ENCODE measurements at regions not wholly inside any gene's neighbourhood (a gene's known extent, or its start where the extent isn't known, plus 50 kb on each side); places are given as distances from the start of the nearest gene placed in this dataset.

GRCh38 chr5:68406767-68407241 lies 191.2 kb downstream of the PIK3R1 start:
- no peak for DNase-seq (ENCODE audit: low read depth in 2 of 3, low spot score in 2 of 3)

- no peak for DNase-seq (ENCODE audit: low read depth in 2 of 3, low spot score in 2 of 3)
Observed at GRCh38 chr5:68407311-68408239, 192.0 kb downstream of the PIK3R1 start.

GRCh38 chr5:68408345-68408871 lies 192.9 kb downstream of the PIK3R1 start:
- no peak for DNase-seq (ENCODE audit: low read depth in 2 of 3, low spot score in 2 of 3)

- no peak for DNase-seq (ENCODE audit: low read depth in 2 of 3, low spot score in 2 of 3)
Observed at GRCh38 chr5:68409259-68409658, 193.7 kb downstream of the PIK3R1 start.

- no peak for DNase-seq (ENCODE audit: low read depth in 2 of 3, low spot score in 2 of 3)
Observed at GRCh38 chr5:68411161-68411560, 195.6 kb downstream of the PIK3R1 start.

- DNase-seq (ENCODE audit: low read depth in 2 of 3, low spot score in 2 of 3), result no peak
Observed at GRCh38 chr5:68415177-68416085, 199.9 kb downstream of the PIK3R1 start.

GRCh38 chr5:68416714-68417113 lies 201.2 kb downstream of the PIK3R1 start:
- no peak for DNase-seq (ENCODE audit: low read depth in 2 of 3, low spot score in 2 of 3)

- DNase-seq (ENCODE audit: low read depth in 2 of 3, low spot score in 2 of 3), result no peak
Observed at GRCh38 chr5:68418201-68418600, 202.6 kb downstream of the PIK3R1 start.

- no peak for DNase-seq (ENCODE audit: low read depth in 2 of 3, low spot score in 2 of 3)
Observed at GRCh38 chr5:68418680-68419079, 203.1 kb downstream of the PIK3R1 start.

GRCh38 chr5:68419081-68419636 lies 203.6 kb downstream of the PIK3R1 start:
- DNase-seq (ENCODE audit: low read depth in 2 of 3, low spot score in 2 of 3), result no peak

- no peak for DNase-seq (ENCODE audit: low read depth in 2 of 3, low spot score in 2 of 3)
Observed at GRCh38 chr5:68419637-68420452, 204.3 kb downstream of the PIK3R1 start.

GRCh38 chr5:68420476-68421344 lies 205.2 kb downstream of the PIK3R1 start:
- no peak for DNase-seq (ENCODE audit: low read depth in 2 of 3, low spot score in 2 of 3)

GRCh38 chr5:68421485-68422220 lies 206.1 kb downstream of the PIK3R1 start:
- DNase-seq (ENCODE audit: low read depth in 2 of 3, low spot score in 2 of 3), result no peak

- DNase-seq (ENCODE audit: low read depth in 2 of 3, low spot score in 2 of 3), result no peak
Observed at GRCh38 chr5:68423154-68423811, 207.7 kb downstream of the PIK3R1 start.

- no peak for DNase-seq (ENCODE audit: low read depth in 2 of 3, low spot score in 2 of 3)
Observed at GRCh38 chr5:68424799-68425537, 209.4 kb downstream of the PIK3R1 start.

- no peak for DNase-seq (ENCODE audit: low read depth in 2 of 3, low spot score in 2 of 3)
Observed at GRCh38 chr5:68426586-68426985, 211.0 kb downstream of the PIK3R1 start.

GRCh38 chr5:68428231-68428811 lies 212.8 kb downstream of the PIK3R1 start:
- DNase-seq (ENCODE audit: low read depth in 2 of 3, low spot score in 2 of 3), result no peak
